ENCODE measurements at regions not wholly inside any gene's neighbourhood (a gene's known extent, or its start where the extent isn't known, plus 50 kb on each side); places are given as distances from the start of the nearest gene placed in this dataset.

- Histone ChIP-seq H3K4me2 (ENCODE audit: low read length) (no peak overlapping the region), H3K36me3 (ENCODE audit: insufficient read depth, low read length) (no peaks in the 10 kb centered on the region), H3K79me2 (replicated peaks; ENCODE audit: insufficient read depth, low read length) (no peaks in the 10 kb centered on the region), H3K27ac (ENCODE audit: low read length) (no peak overlapping the region), H3K9me3 (ENCODE audit: low read length) (no peaks in the 10 kb centered on the region), H3K4me3 (ENCODE audit: low read length) (no peak overlapping the region), H4K20me1 (ENCODE audit: insufficient read depth) (no peaks in the 10 kb centered on the region), H3F3A (ENCODE audit: insufficient read depth, low read length, poor library complexity, severe bottlenecking) (no peaks in the 10 kb centered on the region), H3K9me2 (ENCODE audit: insufficient read depth, low read length) (no peaks in the 10 kb centered on the region), H3K27me3 (ENCODE audit: insufficient read depth, low read depth, low read length) (no peaks in the 10 kb centered on the region), H3K9ac (ENCODE audit: low read length) (no peak overlapping the region), H2AFZ (ENCODE audit: low read depth, low read length) (no peak overlapping the region)
- TF ChIP-seq EP300 (conservative IDR thresholded peaks at IDR 0.05; ENCODE audit: poor library complexity, severe bottlenecking): no peak
- TF ChIP-seq TAF1 (IDR thresholded peaks at IDR 0.05; ENCODE audit: low read depth): no peak
- no peak for TF ChIP-seq EZH2 (IDR thresholded peaks at IDR 0.05; ENCODE audit: borderline replicate concordance, insufficient read depth, low read length, poor library complexity, severe bottlenecking)
- TF ChIP-seq SMC3 (conservative IDR thresholded peaks at IDR 0.05; ENCODE audit: poor library complexity): no peak
- TF ChIP-seq REST (IDR thresholded peaks at IDR 0.05; ENCODE audit: borderline replicate concordance): no peak
- no peak for TF ChIP-seq CTCF (IDR thresholded peaks at IDR 0.05; ENCODE audit: poor library complexity, severe bottlenecking)
- no peak for TF ChIP-seq POLR2AphosphoS5 (IDR thresholded peaks at IDR 0.05)
- no peak for TF ChIP-seq MXI1 (conservative IDR thresholded peaks at IDR 0.05; ENCODE audit: poor library complexity, severe bottlenecking)
- TF ChIP-seq RAD21 (conservative IDR thresholded peaks at IDR 0.05): no peak
Measured at GRCh38 chr22:22071455-22071854, 88.9 kb upstream of the TOP3B start.

GRCh38 chr22:22070371-22070824, 87.8 kb upstream of the TOP3B start:
- Histone ChIP-seq H3K4me2 (ENCODE audit: low read length) (no peak overlapping the region), H2AFZ (ENCODE audit: low read depth, low read length) (no peak overlapping the region), H3K9me3 (ENCODE audit: low read length) (no peaks in the 10 kb centered on the region), H3K36me3 (ENCODE audit: insufficient read depth, low read length) (no peaks in the 10 kb centered on the region), H3K9me2 (ENCODE audit: insufficient read depth, low read length) (no peaks in the 10 kb centered on the region), H4K20me1 (ENCODE audit: insufficient read depth) (no peaks in the 10 kb centered on the region), H3K79me2 (replicated peaks; ENCODE audit: insufficient read depth, low read length) (no peaks in the 10 kb centered on the region), H3K9ac (ENCODE audit: low read length) (no peak overlapping the region), H3K27ac (ENCODE audit: low read length) (no peak overlapping the region), H3K27me3 (ENCODE audit: insufficient read depth, low read depth, low read length) (peaks cover under 1% of the 10 kb centered on the region), H3F3A (ENCODE audit: insufficient read depth, low read length, poor library complexity, severe bottlenecking) (no peaks in the 10 kb centered on the region), H3K4me3 (ENCODE audit: low read length) (no peak overlapping the region)
- TF ChIP-seq SMC3 (conservative IDR thresholded peaks at IDR 0.05; ENCODE audit: poor library complexity): no peak
